Effector memory CD8-positive, alpha-beta T cell (primary cell): ENCODE measurements at regions not wholly inside any gene's neighbourhood (a gene's known extent, or its start where the extent isn't known, plus 50 kb on each side); places are given as distances from the start of the nearest gene placed in this dataset.
"Not testable (repeated sequence)": the region's sequence is repeated elsewhere in the genome, so short reads cannot be mapped to it uniquely, and the experiment has no call there.

Experiments
- ATAC-seq: fragments of 150-1000 bp; cut with Tn5 transposase; replicated peaks from 2 replicates; pipeline ENCODE4 v1.10.0; 2021; ENCODE audit warnings: mild to moderate bottlenecking, moderate library complexity
- DNase-seq, 3 experiments: peaks; one replicate each; pipeline ENCODE4 v3.0.0; 2021
- H3K27ac Mint-ChIP-seq, 2 donors: one replicate each; pipeline ENCODE4 v1.8.0; 2022; ENCODE audit warnings: mild to moderate bottlenecking in 2 of 2, mixed read lengths in 2 of 2, moderate library complexity in 2 of 2
- H3K27me3 Mint-ChIP-seq, 2 donors: one replicate each; pipeline ENCODE4 v1.8.0; 2022; ENCODE audit warnings: mixed read lengths in 2 of 2
- H3K36me3 Mint-ChIP-seq: one replicate; pipeline ENCODE4 v1.8.0; 2022; ENCODE audit warnings: mild to moderate bottlenecking, moderate library complexity, mixed read lengths; ENCODE audit not compliant: insufficient read depth
- H3K4me1 Mint-ChIP-seq, 2 donors: one replicate each; pipeline ENCODE4 v1.8.0; 2022; ENCODE audit warnings: low read depth in 2 of 2, mixed read lengths in 2 of 2
- H3K4me3 Mint-ChIP-seq, 2 donors: one replicate each; pipeline ENCODE4 v1.8.0; 2022; ENCODE audit warnings: mild to moderate bottlenecking in 2 of 2, mixed read lengths in 2 of 2, moderate library complexity in 2 of 2
- H3K9me3 Mint-ChIP-seq, 2 donors: one replicate each; pipeline ENCODE4 v1.8.0; 2022; ENCODE audit warnings: mixed read lengths in 2 of 2

GRCh38 chrX:45622538-45622937, 421.9 kb upstream of the DIPK2B start:
- ATAC-seq (no peak), DNase-seq (no peak)
- Mint-ChIP-seq H3K9me3 (no peaks in the 10 kb centered on the region), H3K4me1 (no peaks in the 10 kb centered on the region), H3K27ac (no peak overlapping the region), H3K27me3 (no peaks in the 10 kb centered on the region), H3K4me3 (no peak overlapping the region), H3K36me3 (no peaks in the 10 kb centered on the region)

GRCh38 chrX:45622042-45622423, 421.4 kb upstream of the DIPK2B start:
- Mint-ChIP-seq H3K4me3 (no peak overlapping the region), H3K27ac (no peak overlapping the region)

DNA sequence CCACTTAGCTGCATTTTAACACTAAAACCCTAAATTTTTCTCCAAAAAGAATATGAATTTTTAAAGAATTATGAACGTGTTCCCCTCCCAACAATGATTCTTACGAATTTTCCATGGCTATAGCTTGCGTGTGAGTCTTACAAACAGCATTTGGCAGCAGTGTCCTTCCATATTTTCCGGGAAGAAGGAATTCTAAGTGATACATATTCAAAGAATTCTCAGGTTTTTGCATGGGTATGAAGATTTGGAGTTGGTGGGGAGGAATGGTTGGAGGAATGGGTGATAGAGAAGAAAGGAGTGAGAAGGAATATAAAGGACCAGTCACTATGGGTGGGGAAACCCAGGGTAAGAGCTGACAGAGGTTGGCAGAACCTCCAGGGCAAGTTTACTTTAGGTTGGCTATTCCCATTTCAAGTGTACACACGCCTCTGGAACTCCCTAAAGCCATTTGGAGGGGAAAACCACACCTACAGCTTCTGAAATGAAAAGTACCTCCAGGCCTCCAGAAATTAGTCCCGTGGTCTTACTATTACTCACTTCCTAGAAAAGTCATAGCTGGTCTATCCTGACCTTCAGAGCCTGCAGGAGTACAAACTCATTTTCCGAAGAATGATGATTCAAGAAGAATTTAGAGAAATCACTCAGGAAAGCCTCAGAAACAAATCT, 420.8 kb upstream of the DIPK2B start:
- Mint-ChIP-seq H3K36me3 (no peaks in the 10 kb centered on the region), H3K27ac (no peak overlapping the region), H3K4me3 (no peak overlapping the region), H3K27me3 (no peaks in the 10 kb centered on the region), H3K4me1 (no peaks in the 10 kb centered on the region), H3K9me3 (no peaks in the 10 kb centered on the region)
- DNase-seq (no peak), ATAC-seq (no peak)

More at GRCh38 chrX:45622042-45622423, 421.4 kb upstream of the DIPK2B start:
- H3K36me3 Mint-ChIP-seq, result no peaks in the 10 kb centered on the region
- H3K4me1 Mint-ChIP-seq, result no peaks in the 10 kb centered on the region
- H3K27me3 Mint-ChIP-seq, result no peaks in the 10 kb centered on the region
- no peaks in the 10 kb centered on the region for H3K9me3 Mint-ChIP-seq
- DNase-seq, result no peak
- no peak for ATAC-seq

GRCh38 chrX:45619290-45619689, 418.6 kb upstream of the DIPK2B start:
- DNase-seq (no peak), ATAC-seq (no peak)
- Mint-ChIP-seq H3K9me3 (no peaks in the 10 kb centered on the region), H3K4me3 (no peak overlapping the region), H3K36me3 (no peaks in the 10 kb centered on the region), H3K27me3 (no peaks in the 10 kb centered on the region), H3K27ac (no peak overlapping the region), H3K4me1 (no peaks in the 10 kb centered on the region)

GRCh38 chrX:45615591-45615990, 414.9 kb upstream of the DIPK2B start:
- not testable (repeated sequence) for H3K4me1 Mint-ChIP-seq, H3K4me3 Mint-ChIP-seq, H3K27me3 Mint-ChIP-seq, H3K36me3 Mint-ChIP-seq, DNase-seq, ATAC-seq, H3K9me3 Mint-ChIP-seq, H3K27ac Mint-ChIP-seq

DNA sequence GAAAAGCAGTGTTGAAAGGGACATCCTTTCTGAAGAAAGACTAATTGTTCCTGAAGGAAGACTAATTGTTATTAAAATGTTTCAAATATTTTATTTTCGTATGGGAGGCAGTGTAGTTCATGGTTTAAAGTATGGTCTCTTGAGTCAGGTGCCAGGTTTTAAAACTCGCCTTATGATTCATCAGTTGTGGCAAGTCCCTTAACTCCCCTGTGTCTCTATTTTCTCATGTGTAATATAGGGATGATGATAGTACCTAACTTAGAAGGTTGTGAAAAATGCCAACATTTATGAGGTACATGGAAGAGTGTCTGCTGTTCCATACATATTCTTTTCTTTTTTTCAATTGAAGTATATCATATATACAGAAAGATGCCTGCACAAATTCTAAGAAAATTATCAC, 414.2 kb upstream of the DIPK2B start:
- no peak overlapping the region for H3K4me3 Mint-ChIP-seq
- ATAC-seq (no peak), DNase-seq (no peak)
- H3K36me3 Mint-ChIP-seq, result peaks cover 2% of the 10 kb centered on the region
- no peak overlapping the region for H3K27ac Mint-ChIP-seq
- H3K4me1 Mint-ChIP-seq, result no peaks in the 10 kb centered on the region
- peaks cover 0 to 2% of the 10 kb centered on the region in 2 donors for H3K9me3 Mint-ChIP-seq
- no peaks in the 10 kb centered on the region for H3K27me3 Mint-ChIP-seq

DNA sequence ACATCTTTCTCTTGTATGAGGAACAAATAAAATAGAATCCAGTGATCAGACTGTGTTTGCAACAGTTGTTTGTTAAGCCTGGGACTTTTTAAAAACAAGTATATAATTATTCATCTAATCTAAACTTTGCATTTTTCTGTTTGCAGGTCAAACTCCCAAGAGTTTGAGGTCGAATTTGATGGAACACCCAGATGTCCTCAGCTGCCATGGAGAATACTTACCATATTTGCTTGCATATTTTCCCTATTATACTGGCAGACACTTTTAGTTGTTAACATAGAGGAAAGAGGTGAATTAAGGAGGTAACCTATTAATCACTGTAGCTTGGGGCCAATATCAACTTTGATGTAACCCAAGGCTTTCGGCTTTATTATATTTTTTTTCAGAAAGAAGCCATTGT, 401.5 kb upstream of the DIPK2B start:
- Mint-ChIP-seq H3K4me1 (no peaks in the 10 kb centered on the region), H3K27me3 (no peaks in the 10 kb centered on the region), H3K9me3 (peaks cover 0 to 4% of the 10 kb centered on the region in 2 donors), H3K27ac (no peak overlapping the region), H3K4me3 (no peak overlapping the region), H3K36me3 (no peaks in the 10 kb centered on the region)
- ATAC-seq, result no peak
- DNase-seq, result no peak

DNA sequence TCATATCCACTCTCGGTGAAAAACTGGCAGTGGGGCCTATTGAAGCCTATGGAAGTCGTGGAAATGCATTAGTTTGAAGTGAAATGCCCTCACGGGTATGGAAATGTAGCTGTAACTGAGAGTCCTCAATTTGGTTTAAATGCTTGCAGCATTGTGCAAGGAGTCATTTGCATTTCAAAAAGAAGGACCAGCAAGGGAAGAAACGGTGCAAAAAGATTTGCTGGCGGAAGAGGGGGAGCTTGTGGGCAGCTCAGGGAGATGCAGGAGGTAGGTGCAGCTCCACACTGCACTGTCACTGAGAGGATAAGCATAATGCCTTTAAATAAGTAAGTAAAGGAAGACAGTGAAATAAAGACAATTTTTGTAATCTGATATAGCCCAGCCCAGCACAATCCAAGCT, 400.4 kb upstream of the DIPK2B start:
- no peaks in the 10 kb centered on the region for H3K9me3 Mint-ChIP-seq
- ATAC-seq, result no peak

GRCh38 chrX:45598861-45599260, 398.2 kb upstream of the DIPK2B start:
- Mint-ChIP-seq H3K4me1 (no peaks in the 10 kb centered on the region), H3K36me3 (no peaks in the 10 kb centered on the region)

More for the DNA sequence above, 400.4 kb upstream of the DIPK2B start:
- Mint-ChIP-seq H3K4me3 (no peak overlapping the region), H3K27ac (no peak overlapping the region), H3K27me3 (no peaks in the 10 kb centered on the region), H3K36me3 (no peaks in the 10 kb centered on the region), H3K4me1 (no peaks in the 10 kb centered on the region)
- DNase-seq, result no peak

GRCh38 chrX:45596188-45596808, 395.6 kb upstream of the DIPK2B start:
- DNase-seq, result no peak
- no peaks in the 10 kb centered on the region for H3K4me1 Mint-ChIP-seq
- no peaks in the 10 kb centered on the region for H3K36me3 Mint-ChIP-seq
- H3K27me3 Mint-ChIP-seq, result no peaks in the 10 kb centered on the region
- H3K4me3 Mint-ChIP-seq, result no peak overlapping the region
- no peaks in the 10 kb centered on the region for H3K9me3 Mint-ChIP-seq
- H3K27ac Mint-ChIP-seq, result peak overlapping the region in 1 of 2 donors; percentile 64
- ATAC-seq, result no peak

More at GRCh38 chrX:45598861-45599260, 398.2 kb upstream of the DIPK2B start:
- ATAC-seq (no peak), DNase-seq (no peak)
- Mint-ChIP-seq H3K4me3 (no peak overlapping the region), H3K9me3 (no peaks in the 10 kb centered on the region), H3K27ac (no peak overlapping the region), H3K27me3 (no peaks in the 10 kb centered on the region)

DNA sequence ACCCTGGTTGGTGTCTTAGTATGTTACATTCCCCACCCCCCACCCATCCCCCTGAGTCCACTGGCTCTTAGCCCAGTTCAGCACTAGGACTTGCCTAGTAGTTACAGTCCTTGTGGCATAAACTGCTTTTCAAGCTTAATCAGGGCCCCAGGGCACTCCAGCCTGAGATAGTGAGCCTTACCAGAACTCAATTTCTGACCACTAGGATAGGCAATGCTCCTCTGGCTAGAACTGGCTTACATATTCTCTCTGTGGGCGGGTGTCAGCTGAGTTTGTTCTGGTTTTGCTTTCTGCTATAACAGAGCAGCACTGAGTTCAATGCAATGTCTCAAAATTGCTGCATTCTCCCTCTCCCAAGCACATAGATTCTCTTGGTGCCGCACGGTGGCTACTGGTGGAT, 391.4 kb upstream of the DIPK2B start:
- no peaks in the 10 kb centered on the region for H3K27me3 Mint-ChIP-seq
- no peak overlapping the region for H3K4me3 Mint-ChIP-seq
- H3K36me3 Mint-ChIP-seq, result no peaks in the 10 kb centered on the region
- no peak overlapping the region for H3K27ac Mint-ChIP-seq
- ATAC-seq (no peak), DNase-seq (no peak)
- H3K9me3 Mint-ChIP-seq, result no peaks in the 10 kb centered on the region
- no peaks in the 10 kb centered on the region for H3K4me1 Mint-ChIP-seq

- no peaks in the 10 kb centered on the region for H3K9me3 Mint-ChIP-seq
- no peak overlapping the region for H3K27ac Mint-ChIP-seq
- no peak overlapping the region for H3K4me3 Mint-ChIP-seq
- H3K27me3 Mint-ChIP-seq, result no peaks in the 10 kb centered on the region
- no peak for DNase-seq
- H3K36me3 Mint-ChIP-seq, result no peaks in the 10 kb centered on the region
- H3K4me1 Mint-ChIP-seq, result no peaks in the 10 kb centered on the region
- no peak for ATAC-seq
These were observed 391.0 kb upstream of the DIPK2B start for GRCh38 chrX:45591650-45592049.

GRCh38 chrX:45584717-45585116, 384.0 kb upstream of the DIPK2B start:
- H3K36me3 Mint-ChIP-seq, result no peaks in the 10 kb centered on the region
- H3K27me3 Mint-ChIP-seq, result no peaks in the 10 kb centered on the region
- no peak for DNase-seq

DNA sequence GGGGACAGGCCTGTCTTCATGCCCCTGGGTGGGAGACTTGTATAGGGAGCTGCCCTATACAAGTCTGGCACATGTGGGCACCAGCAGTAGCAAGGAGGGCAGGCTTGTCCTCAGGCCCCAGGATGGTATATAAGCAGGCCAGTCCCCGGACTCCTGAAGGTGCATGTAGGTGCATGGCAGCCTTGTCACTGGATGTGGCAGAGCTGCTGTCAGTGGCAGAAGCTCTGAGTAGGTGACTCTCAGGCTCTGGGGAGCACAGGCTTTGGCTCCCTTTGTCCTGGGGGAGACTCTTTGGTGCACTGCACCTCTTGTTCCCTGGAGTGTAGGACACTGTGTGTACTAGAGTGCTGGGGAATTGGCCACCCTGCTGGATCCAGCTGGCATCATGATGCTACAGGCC, 376.7 kb upstream of the DIPK2B start:
- peaks cover 6 to 8% of the 10 kb centered on the region in 2 donors for H3K9me3 Mint-ChIP-seq
- ATAC-seq, result no peak
- no peak overlapping the region for H3K4me3 Mint-ChIP-seq
- H3K4me1 Mint-ChIP-seq, result no peaks in the 10 kb centered on the region
- no peaks in the 10 kb centered on the region for H3K27me3 Mint-ChIP-seq
- DNase-seq, result no peak
- H3K36me3 Mint-ChIP-seq, result no peaks in the 10 kb centered on the region
- no peak overlapping the region for H3K27ac Mint-ChIP-seq

More at GRCh38 chrX:45584717-45585116, 384.0 kb upstream of the DIPK2B start:
- Mint-ChIP-seq H3K4me3 (no peak overlapping the region), H3K4me1 (no peaks in the 10 kb centered on the region), H3K27ac (no peak overlapping the region), H3K9me3 (peaks cover 5 to 7% of the 10 kb centered on the region in 2 donors)
- no peak for ATAC-seq
